Liver (tissue), 8 donors: ENCODE measurements at regions not wholly inside any gene's neighbourhood (a gene's known extent, or its start where the extent isn't known, plus 50 kb on each side); places are given as distances from the start of the nearest gene placed in this dataset.

Source experiments
- DNase-seq: peaks from one replicate; pipeline ENCODE4 v3.0.0-alpha.2; 2017; ENCODE audit warnings: low spot score
- H3K27ac ChIP-seq, 2 donors: one replicate each; pipeline ENCODE4 v1.7.0; 2013; ENCODE audit warnings: inconsistent platforms in 2 of 2, low read length in 2 of 2, control low read depth in 1 of 2, low read depth in 1 of 2, mild to moderate bottlenecking in 1 of 2
- H3K27me3 ChIP-seq, 4 donors: one replicate each; pipeline versions ENCODE4 v1.6.1 to v1.7.0; 2013; ENCODE audit warnings: low read length in 3 of 4, inconsistent platforms in 1 of 4, mild to moderate bottlenecking in 1 of 4, moderate library complexity in 1 of 4; ENCODE audit not compliant: control insufficient read depth in 4 of 4, insufficient read depth in 4 of 4
- H3K36me3 ChIP-seq, 4 donors: one replicate each; pipeline versions ENCODE4 v1.6.1 to v1.7.0; 2013; ENCODE audit warnings: low read length in 3 of 4, mild to moderate bottlenecking in 3 of 4, low read depth in 1 of 4, moderate library complexity in 1 of 4; ENCODE audit not compliant: control insufficient read depth in 4 of 4, insufficient read depth in 3 of 4
- H3K4me1 ChIP-seq, 4 donors: one replicate each; pipeline versions ENCODE4 v1.6.1 to v1.7.0; 2013; ENCODE audit warnings: low read length in 3 of 4, mild to moderate bottlenecking in 3 of 4, moderate library complexity in 1 of 4; ENCODE audit not compliant: control insufficient read depth in 4 of 4, insufficient read depth in 4 of 4
- H3K4me3 ChIP-seq, 3 donors: one replicate each; pipeline versions ENCODE4 v1.6.1 to v1.7.0; 2013; ENCODE audit warnings: low read length in 3 of 3, control low read depth in 1 of 3, low read depth in 1 of 3, mild to moderate bottlenecking in 1 of 3
- H3K9ac ChIP-seq, 2 donors: one replicate each; pipeline ENCODE4 v1.7.0; 2013; ENCODE audit warnings: low read length in 2 of 2, mild to moderate bottlenecking in 2 of 2, moderate library complexity in 2 of 2, control low read depth in 1 of 2, low read depth in 1 of 2
- H3K9me3 ChIP-seq, 4 donors: one replicate each; pipeline versions ENCODE4 v1.6.1 to v1.7.0; 2013; ENCODE audit warnings: low read length in 3 of 4; ENCODE audit not compliant: control insufficient read depth in 4 of 4
- EGR1 ChIP-seq, 2 donors: IDR thresholded peaks; 2 replicates each; pipeline ENCODE4 v1.6.1; 2016 to 2018; ENCODE audit warnings: antibody characterized with exemption in 2 of 2, low read depth in 2 of 2
- FOXA1 ChIP-seq: IDR thresholded peaks from 2 replicates; pipeline ENCODE4 v1.6.1; 2016; ENCODE audit warnings: antibody characterized with exemption
- FOXA2 ChIP-seq: IDR thresholded peaks from 2 replicates; pipeline ENCODE4 v1.6.1; 2016; ENCODE audit warnings: antibody characterized with exemption
- GABPA ChIP-seq, 2 donors: IDR thresholded peaks in 1 of 2; conservative IDR thresholded peaks in 1 of 2; 2 replicates each; pipeline ENCODE4 v1.6.1; 2016; ENCODE audit warnings: antibody characterized with exemption in 2 of 2, mild to moderate bottlenecking in 1 of 2, moderate library complexity in 1 of 2
- HNF4A ChIP-seq, 2 donors: conservative IDR thresholded peaks; 2 replicates each; pipeline ENCODE4 v1.6.1; 2016; ENCODE audit warnings: antibody characterized with exemption in 2 of 2, mild to moderate bottlenecking in 2 of 2
- HNF4G ChIP-seq: IDR thresholded peaks from 2 replicates; pipeline ENCODE4 v1.6.1; 2016; ENCODE audit warnings: antibody characterized with exemption
- JUND ChIP-seq, 2 donors: IDR thresholded peaks; 2 replicates each; pipeline ENCODE4 v1.6.1; 2016; ENCODE audit warnings: antibody characterized with exemption in 2 of 2
- MAX ChIP-seq: IDR thresholded peaks from 2 replicates; pipeline ENCODE4 v1.6.1; 2016; ENCODE audit warnings: antibody characterized with exemption
- NR2F2 ChIP-seq: IDR thresholded peaks from 2 replicates; pipeline ENCODE4 v1.6.1; 2016; ENCODE audit warnings: antibody characterized with exemption
- RAD21 ChIP-seq, 2 donors: IDR thresholded peaks; 2 replicates each; pipeline ENCODE4 v1.6.1; 2016; ENCODE audit warnings: antibody characterized with exemption in 2 of 2, mild to moderate bottlenecking in 2 of 2
- REST ChIP-seq: IDR thresholded peaks from 2 replicates; pipeline ENCODE4 v1.6.1; 2016; ENCODE audit warnings: antibody characterized with exemption, mild to moderate bottlenecking
- SP1 ChIP-seq: IDR thresholded peaks from 2 replicates; pipeline ENCODE4 v1.6.1; 2018; ENCODE audit warnings: antibody characterized with exemption, mild to moderate bottlenecking
- TAF1 ChIP-seq: conservative IDR thresholded peaks from 2 replicates; pipeline ENCODE4 v1.6.1; 2016; ENCODE audit warnings: antibody characterized with exemption, mild to moderate bottlenecking
- WGBS: extraction: QIAGEN DNeasy Blood & Tissue Kit; methylation state at CpG from one replicate; pipeline ENCODE4 v1.1.7; 2013; 5-methylcytosine and 5-hydroxymethylcytosine counted together
- TF ChIP-seq, protein P1 (sequence below): fragments of 150-350 bp; IDR thresholded peaks from 2 replicates; pipeline ENCODE4 v1.5.1; 2017; ENCODE audit warnings: improper control_type of control experiment, low read depth, low read length; ENCODE audit not compliant: missing input control
- TF ChIP-seq, protein P2 (sequence below): IDR thresholded peaks from 2 replicates; pipeline ENCODE4 v1.6.1; 2016; ENCODE audit warnings: antibody characterized with exemption
- TF ChIP-seq, protein P3 (sequence below): IDR thresholded peaks from 2 replicates; pipeline ENCODE4 v1.6.1; 2016; ENCODE audit warnings: antibody characterized with exemption
- donor health status: healthy.
- donor health status: healthy.
- donor health status: healthy.
- donor health status: healthy.
- donor health status: healthy.

DNA sequence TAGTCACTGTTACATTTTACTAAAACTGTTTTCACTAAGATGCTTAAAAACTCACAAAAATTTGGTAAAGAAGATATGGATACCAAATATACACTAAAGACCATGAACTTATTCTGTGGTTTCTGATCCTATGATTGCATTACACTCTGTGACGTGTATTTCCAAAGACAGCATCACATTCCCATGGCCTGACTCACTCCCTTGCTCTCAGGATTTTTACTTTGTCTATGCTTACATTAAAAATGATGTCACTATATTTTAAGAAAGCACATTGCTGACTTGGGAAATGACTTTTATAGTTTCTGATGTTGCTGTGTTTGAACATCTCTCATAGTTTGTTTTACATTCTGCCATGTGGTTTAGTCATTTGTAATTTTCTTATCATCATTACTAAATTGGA, 327.9 kb upstream of the MAGEB18 start:
- TF ChIP-seq JUND (IDR thresholded peaks at IDR 0.05) (no peak), HNF4G (no peak), SP1 (no peak), EGR1 (IDR thresholded peaks at IDR 0.05; ENCODE audit: low read depth in 2 of 2) (no peak), NR2F2 (no peak), TAF1 (no peak), HNF4A (conservative IDR thresholded peaks at IDR 0.05) (no peak), FOXA2 (no peak), GABPA (IDR thresholded peaks at IDR 0.05 in 1 of 2, conservative IDR thresholded peaks at IDR 0.05 in 1 of 2) (no peak)
- TF ChIP-seq, protein P1, sequence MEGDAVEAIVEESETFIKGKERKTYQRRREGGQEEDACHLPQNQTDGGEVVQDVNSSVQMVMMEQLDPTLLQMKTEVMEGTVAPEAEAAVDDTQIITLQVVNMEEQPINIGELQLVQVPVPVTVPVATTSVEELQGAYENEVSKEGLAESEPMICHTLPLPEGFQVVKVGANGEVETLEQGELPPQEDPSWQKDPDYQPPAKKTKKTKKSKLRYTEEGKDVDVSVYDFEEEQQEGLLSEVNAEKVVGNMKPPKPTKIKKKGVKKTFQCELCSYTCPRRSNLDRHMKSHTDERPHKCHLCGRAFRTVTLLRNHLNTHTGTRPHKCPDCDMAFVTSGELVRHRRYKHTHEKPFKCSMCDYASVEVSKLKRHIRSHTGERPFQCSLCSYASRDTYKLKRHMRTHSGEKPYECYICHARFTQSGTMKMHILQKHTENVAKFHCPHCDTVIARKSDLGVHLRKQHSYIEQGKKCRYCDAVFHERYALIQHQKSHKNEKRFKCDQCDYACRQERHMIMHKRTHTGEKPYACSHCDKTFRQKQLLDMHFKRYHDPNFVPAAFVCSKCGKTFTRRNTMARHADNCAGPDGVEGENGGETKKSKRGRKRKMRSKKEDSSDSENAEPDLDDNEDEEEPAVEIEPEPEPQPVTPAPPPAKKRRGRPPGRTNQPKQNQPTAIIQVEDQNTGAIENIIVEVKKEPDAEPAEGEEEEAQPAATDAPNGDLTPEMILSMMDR: no peak
- TF ChIP-seq, protein P2, sequence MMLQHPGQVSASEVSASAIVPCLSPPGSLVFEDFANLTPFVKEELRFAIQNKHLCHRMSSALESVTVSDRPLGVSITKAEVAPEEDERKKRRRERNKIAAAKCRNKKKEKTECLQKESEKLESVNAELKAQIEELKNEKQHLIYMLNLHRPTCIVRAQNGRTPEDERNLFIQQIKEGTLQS: no peak
- Histone ChIP-seq H3K9me3 (no peaks in the 10 kb centered on the region), H3K27me3 (no peaks in the 10 kb centered on the region), H3K9ac (no peak overlapping the region), H3K4me1 (no peaks in the 10 kb centered on the region), H3K27ac (no peak overlapping the region), H3K36me3 (no peaks in the 10 kb centered on the region), H3K4me3 (no peak overlapping the region)
- 58% methylated on average over 1 of the region's 1 CpG for WGBS
- DNase-seq: no peak

- no peaks in the 10 kb centered on the region for H3K27me3 ChIP-seq
These were observed 318.3 kb upstream of the MAGEB18 start for GRCh38 chrX:25819879-25820278.

More at GRCh38 chrX:25819879-25820278, 318.3 kb upstream of the MAGEB18 start:
- Histone ChIP-seq H3K27ac (no peak overlapping the region), H3K4me3 (no peak overlapping the region), H3K4me1 (no peaks in the 10 kb centered on the region), H3K9me3 (no peaks in the 10 kb centered on the region), H3K36me3 (no peaks in the 10 kb centered on the region), H3K9ac (no peak overlapping the region)
- 75% methylated on average over 3 of the region's 3 CpGs for WGBS
- TF ChIP-seq MAX (no peak), FOXA1 (no peak), HNF4G (no peak), TAF1 (no peak), RAD21 (IDR thresholded peaks at IDR 0.05) (no peak), REST (no peak), SP1 (no peak)
- TF ChIP-seq, protein P2: no peak
- TF ChIP-seq, protein P3, sequence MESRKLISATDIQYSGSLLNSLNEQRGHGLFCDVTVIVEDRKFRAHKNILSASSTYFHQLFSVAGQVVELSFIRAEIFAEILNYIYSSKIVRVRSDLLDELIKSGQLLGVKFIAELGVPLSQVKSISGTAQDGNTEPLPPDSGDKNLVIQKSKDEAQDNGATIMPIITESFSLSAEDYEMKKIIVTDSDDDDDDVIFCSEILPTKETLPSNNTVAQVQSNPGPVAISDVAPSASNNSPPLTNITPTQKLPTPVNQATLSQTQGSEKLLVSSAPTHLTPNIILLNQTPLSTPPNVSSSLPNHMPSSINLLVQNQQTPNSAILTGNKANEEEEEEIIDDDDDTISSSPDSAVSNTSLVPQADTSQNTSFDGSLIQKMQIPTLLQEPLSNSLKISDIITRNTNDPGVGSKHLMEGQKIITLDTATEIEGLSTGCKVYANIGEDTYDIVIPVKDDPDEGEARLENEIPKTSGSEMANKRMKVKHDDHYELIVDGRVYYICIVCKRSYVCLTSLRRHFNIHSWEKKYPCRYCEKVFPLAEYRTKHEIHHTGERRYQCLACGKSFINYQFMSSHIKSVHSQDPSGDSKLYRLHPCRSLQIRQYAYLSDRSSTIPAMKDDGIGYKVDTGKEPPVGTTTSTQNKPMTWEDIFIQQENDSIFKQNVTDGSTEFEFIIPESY: no peak
- DNase-seq: no peak
